NCI-H1092 (cell line): ENCODE measurements at regions not wholly inside any gene's neighbourhood (a gene's known extent, or its start where the extent isn't known, plus 50 kb on each side); places are given as distances from the start of the nearest gene placed in this dataset.
A peak's percentile ranks its signal among the peaks of the same experiment; 100 is the strongest.

Source experiments
- DNase-seq: peaks from one replicate; lab custom pipeline; 2025; lab: John Stamatoyannopoulos, UW

DNA sequence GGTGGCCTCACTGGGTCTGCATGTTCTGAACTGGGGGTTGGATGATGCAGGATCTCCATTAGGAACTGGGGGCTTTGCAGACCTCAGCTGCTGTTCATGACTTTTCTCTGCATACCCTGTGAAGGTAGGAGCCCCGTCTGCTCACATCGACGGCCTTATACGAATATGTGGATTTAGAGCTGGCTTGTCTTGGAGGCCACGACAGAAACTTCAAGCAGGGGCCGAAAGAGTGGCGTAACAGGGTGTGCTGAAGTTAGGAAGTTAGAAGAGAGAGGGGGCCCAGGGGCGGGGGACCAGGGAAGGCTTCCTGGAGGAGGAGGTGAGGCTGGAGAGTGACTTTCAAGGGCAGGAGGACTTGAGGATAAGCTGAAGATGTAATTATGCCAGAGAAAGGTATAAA lies 144.9 kb downstream of the TSN start:
- no peak for DNase-seq

DNA sequence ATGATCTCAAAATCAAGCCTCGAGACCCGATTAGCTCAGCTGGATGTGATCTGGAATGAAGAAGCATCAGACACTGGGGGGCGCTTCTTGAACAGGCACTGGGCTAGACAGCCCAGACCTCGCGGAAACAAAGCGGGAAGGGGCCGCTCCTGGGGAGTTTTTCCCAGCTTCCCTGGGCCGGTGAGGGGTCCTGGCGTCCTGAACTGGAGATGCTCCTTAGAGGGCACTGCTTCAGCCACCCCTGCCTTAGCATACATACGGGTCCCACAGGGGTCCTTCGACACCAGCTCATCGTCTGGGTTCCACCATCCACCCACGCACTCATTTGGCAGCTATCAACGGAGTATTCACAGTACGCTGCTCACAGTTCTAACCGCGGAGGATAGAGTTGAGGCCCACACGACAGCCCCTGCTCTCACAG lies 146.7 kb downstream of the TSN start:
- DNase-seq = no peak

DNA sequence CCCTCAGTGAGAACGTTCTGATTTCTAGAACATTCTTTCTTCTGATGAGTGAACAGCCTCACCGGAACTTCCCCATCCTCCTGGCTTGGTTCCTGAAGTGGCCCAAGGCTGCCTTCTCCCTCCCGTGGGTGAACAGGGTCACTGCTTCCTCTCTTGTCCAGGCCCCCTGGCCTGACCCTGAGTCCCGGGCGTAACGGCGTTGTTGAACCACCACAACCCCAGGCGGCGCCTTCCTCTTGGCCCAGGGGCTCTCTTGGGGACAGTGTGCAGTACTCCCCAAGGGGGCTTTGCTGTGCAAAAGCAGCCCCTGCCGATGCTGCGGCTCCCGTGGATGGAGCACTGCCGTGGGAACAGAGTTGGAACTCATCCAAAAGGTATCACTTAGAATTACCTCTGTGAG lies 147.2 kb downstream of the TSN start:
- no peak for DNase-seq

DNA sequence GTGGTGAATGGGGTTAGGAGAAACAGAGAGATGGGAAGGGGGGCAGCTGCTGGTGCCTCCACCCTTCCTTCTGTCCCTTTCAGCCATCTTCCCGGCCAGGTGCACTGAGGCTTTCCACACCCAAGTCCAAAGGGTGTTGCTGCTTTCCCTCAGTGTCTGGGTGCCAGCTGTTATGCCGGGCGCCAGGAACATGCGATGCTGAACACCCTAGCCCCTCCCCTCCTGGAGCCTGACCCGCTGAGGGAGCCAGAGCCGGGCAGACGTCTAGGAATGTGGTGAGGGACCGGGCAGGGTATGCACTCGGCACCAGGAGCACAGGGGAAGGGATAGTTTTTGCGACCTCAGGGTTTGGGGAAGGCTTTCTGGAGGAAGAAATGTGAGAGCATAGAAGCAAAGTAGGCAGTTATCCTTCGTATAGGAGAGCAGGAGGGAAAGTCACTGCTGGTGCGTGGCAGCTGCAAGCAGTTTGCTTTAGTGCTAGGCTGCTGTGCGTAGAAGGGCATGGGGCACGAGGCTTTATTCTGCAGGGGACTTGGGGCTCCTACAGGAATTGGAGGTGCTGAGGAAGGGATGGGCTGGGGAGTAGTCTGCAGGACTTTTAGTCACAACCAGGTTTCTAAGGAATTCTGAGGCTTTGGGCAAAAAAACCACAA lies 147.7 kb downstream of the TSN start:
- no peak for DNase-seq

DNA sequence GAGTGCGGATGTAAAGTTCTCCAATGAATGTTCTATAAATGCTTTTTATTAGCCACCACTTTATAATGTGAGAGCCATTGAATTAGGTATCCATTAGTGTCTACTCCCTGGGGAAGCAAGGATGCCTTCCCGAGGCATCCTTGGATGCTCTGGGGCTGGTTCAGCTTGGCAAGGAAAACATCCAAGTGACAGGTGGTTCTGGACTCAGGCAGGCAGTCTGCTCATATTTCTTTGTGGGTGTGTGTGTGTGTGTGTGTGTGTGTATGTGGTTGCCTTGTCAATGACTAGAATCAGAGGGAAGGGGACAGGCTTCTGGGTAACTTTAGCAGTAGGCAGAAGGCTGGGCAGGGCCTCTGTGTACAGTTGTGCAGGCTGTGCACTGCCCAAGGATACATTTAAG lies 149.2 kb downstream of the TSN start:
- no peak for DNase-seq

DNA sequence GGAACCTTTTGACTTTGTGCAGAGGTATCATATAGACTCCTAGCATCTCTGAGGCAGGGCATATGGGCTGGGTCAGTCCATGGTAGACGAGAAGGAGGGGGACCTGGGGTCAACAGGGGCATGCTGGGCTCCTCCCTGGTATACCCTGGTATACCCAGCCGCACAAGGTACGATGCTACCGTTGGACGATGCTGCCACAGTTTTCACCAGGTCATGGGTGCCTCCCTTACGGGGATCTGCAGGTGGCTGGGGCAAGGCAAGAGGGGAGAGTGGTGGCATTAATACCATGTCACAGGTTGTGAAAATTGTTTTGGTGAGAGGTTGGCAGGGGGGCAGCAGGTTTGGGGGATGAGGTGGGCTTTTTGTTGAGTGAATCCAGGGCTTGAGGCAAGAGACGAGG lies 149.8 kb downstream of the TSN start:
- no peak for DNase-seq

DNA sequence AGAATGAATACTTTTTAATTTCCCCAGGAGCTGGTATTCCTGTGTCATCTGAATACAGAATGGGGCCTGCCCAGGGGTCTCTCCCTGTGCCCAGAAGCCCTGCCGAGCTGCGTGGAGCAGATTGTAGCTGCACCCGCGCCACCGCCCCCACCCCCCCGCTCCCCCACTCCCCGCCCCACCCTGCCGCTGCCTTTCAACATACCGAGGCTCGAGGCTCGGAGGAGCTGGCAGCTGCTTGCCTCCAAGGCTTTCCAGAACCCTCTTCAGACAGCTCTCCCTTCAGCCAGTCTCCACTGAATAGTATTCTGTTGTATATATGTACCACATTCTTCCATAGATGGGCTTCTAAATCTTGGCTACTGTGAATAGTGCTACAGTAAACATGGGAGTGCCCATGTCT lies 150.7 kb downstream of the TSN start:
- no peak for DNase-seq

DNA sequence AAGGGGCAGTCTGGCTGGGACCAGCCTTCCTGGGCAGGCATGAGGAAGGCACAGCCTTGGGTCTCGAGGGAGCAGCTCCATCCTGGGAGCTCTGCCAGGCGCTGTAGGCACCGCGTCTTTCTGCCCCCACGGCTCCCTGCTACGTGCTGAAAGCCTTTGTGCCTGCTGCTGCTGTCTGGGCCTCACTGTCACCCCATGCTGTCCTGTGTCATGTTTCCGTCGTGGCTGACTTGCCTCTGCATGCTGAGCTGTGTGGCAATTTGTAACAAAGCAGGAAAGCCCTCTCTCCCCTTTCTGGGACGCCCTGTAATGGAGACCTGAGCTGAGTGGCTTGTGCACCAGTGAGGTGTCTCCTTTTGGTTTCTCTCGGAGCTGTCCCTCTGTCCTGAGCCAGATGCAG lies 152.5 kb downstream of the TSN start:
- DNase-seq = peak; percentile 41

DNA sequence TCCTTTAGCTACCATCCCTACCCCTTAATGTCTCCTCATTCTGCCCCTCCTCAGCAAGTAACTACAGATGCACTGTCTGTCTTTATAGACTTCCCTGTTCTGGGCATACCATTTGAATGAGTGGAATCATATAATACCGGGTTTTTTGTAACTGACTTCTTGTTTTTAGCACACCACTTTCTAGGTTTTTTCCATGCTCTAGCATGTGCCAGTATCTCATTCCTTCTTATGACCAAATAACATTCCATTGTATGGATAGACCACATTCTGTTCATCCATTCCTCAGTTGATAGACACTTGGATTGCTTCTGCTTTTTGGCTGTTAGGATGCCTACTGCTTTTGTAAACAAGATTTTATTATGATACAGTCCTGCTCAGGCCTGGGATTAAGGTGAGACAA lies 154.7 kb downstream of the TSN start:
- no peak for DNase-seq

DNA sequence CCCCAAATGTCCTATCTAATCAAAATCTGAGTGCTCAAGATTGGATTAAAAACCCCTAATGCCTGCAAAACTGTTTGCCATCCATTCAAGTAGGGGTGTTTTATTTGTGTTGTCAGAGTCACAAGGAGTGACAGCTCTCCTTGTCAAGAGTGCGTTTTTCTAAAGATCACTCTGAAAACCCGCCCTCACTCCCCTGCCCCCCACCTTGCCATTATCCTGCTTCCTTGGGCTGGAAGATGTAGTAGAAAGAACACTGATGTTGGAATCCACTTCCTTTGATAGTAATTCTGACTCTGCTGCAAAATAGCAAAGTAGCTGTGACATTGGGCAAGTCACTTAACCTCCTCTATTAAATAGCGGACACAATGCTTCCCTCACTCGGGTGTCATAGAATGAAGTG lies 155.6 kb downstream of the TSN start:
- no peak for DNase-seq

DNA sequence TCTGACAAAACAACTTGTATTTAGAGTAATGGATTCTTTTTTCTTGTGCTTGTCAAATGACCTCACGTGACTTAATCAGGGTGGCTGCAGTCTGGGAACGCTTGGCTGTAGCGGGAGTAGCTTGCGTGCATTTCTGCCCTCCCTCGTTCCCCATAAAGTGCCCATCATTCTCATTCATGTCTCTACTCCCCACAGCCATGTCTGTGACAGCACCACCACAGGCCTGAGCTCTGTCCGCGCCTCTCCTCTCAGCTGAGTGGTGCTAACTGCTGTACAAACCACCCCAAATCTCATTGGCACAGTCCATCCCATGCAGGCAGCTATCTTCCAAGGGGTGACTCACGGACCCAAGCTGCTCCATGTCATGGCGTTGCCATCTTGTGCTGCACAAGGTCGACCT lies 161.7 kb downstream of the TSN start:
- no peak for DNase-seq

DNA sequence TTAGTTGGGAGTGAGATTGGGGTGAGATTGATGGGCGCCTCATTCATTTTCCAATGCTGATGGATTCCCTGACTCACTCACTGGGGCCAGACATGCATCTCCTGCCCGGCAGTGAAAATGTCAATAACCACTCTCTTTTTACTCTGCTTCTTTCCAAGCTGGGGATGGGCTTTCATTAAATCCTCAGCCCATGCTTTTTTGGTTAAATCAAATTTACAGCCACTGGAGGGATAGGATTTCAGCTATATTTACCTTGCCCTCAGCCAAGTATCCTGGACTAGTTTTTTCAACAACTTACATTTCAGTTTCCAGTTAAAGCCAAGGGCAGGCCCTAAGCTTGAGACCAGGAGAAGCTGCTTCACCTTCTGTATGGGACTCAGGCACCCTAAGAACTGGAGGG lies 162.8 kb downstream of the TSN start:
- no peak for DNase-seq

DNA sequence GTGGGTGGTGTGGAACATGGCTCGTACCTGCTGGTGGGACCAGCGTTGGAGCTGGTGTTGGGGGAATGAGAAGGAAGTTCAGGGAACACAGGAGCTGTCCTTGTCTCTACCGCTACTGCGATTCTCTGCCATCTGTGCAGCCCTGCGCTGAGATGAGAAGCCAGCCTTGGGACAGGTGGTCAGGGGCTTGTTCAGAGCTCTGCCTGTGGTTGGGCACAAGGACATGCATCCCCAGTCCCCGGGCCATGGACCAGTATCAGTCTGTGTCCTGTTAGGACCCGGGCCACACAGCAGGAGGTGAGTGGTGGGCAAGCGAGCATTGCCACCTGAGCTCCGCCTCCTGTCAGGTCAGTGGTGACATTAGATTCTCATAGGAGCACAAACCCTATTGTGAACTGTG lies 164.4 kb downstream of the TSN start:
- DNase-seq = no peak

DNA sequence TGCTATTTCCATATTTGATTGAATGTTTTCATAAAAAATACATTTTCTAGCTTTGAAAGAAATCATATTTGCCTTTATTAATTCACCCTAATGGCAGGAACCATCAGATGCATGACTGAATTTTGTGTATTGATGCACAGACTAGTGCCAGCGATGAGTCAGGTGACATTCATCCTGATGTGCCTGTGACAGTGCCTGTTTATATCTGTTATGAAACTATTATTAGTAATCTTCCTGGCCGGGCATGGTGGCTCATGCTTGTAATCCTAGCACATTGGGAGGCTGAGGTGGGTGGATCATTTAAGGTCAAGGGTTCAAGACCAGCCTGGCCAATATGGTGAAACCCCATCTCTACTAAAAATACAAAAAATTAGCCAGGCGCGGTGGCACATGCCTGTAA lies 170.0 kb downstream of the TSN start:
- no peak for DNase-seq

DNA sequence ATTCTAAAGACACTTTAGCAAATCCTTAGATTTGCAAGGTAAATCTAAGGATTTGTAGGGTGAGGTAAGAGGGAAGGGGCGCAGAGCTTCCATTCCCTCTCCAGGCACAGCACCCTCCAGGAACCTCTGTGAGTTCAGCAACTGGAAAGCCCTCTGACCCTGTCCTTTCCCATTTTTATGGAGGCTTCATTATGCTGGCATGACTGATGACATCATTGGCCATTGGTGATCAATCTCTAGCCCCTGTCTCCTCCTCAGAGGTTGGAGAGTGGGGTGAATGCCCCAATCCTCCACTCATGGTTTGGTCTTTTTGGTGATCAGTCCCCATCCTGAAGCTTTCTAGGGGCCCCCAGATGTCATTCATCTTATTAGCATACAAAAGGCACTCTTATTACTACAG lies 187.8 kb downstream of the TSN start:
- no peak for DNase-seq

DNA sequence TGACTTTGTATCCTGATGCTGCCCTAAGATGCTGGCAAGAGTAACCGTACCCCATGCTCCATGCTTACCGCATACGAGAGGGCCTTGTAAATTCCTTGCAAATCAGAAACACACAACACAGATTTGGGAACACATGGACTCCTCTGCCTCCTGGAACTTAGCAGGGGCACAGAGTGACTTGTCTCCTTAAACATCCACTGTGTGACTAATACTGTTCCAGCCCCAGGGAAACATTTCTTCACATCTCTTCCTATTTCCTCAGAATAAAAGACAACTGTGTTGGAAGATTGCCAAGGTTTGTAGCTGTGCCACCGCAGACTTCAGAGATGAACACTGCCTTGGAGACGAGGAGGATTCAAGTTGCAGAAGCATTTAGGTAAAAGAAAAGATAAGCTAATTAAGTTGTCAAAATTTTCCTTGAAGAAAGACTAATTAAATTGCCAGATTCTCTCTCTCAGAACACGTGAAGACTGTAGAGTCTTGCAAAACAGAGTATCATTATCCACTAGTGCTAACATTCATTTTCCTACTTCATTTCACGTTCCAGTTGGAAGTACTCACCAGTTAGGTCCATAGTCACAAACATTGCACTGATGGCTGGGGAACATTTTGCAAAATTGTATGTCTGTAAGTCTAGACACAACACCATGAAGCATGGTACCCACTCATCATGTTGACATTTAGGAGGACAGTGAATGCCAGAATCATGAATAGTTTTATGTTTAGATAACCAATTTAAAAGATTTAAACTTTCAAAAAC lies 188.8 kb downstream of the TSN start:
- no peak for DNase-seq

DNA sequence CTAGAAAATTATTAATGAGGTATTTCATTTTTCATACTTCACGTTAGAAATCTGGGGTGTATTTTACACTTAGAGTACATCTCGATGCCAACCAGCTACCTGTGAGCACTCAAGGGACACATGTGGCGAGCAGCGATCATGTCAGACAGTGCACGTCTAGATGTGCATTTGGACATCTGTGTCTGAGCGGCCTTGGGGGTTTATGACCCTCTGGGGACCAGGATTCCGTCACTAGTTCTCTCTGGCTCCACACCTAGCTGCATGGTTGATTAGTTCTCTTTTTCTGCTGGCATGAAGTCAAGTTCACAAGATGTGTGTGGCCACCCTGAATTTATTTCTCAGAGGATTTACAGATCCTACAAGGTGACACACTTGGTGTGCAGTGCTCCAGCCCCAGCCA lies 192.2 kb downstream of the TSN start:
- no peak for DNase-seq

DNA sequence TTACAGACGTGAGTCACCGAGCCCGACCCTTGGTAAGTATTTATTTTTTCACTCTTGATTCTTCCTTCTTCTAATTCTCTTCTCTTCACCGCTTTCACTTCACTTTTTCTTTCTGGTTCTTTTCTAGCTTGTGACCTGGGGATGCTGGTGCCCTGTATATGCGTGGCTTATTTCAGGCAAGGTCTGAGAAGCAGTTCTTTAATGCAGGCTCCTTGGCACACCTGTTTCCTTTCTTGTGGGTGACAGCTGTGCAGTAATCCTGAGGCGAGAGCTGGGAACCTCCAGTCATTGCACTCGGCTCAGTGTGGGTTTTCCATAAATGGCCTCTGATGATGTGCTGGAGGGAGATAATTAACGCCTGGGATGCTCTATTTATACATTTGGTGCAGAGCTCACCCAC lies 193.8 kb downstream of the TSN start:
- DNase-seq = no peak

DNA sequence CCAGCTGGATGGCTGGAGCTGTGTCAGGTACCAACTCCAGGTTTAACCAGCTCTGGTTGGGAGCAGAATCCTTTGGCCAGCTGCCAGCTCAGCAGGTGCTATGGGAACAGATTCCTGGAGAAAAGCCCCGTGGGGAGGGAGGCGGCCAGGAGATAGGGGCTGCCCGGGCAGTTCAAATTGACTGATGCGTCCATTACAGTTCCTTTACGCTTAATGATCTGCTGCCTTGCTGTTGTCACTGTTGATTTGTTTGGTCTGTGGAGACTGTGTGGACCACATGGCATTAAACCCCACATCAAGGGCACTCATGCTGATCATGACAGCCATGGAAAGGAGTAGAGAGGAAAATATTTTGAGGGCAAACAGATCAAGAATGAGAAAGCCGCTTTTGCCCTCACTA lies 200.0 kb downstream of the TSN start:
- DNase-seq = peak; percentile 66

DNA sequence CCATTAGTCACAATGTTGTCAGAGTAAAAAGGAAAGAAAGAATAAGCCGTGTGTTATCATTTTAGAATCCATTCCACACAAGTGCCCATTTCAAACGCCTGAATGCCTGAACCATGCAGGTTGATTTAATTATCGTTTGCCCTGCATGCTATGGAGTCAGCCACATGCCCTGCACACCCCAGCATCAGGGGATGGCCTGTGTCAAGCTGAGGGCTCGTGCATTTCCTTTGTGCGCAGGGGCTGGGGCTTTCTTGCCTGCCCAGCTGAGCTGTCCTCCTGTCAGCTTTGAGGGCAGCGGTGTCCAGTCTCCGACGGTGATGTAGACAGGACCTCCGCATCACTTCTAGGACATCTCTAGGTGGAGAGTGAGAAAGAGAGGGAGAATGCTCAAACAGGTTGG lies 200.4 kb downstream of the TSN start:
- no peak for DNase-seq

DNA sequence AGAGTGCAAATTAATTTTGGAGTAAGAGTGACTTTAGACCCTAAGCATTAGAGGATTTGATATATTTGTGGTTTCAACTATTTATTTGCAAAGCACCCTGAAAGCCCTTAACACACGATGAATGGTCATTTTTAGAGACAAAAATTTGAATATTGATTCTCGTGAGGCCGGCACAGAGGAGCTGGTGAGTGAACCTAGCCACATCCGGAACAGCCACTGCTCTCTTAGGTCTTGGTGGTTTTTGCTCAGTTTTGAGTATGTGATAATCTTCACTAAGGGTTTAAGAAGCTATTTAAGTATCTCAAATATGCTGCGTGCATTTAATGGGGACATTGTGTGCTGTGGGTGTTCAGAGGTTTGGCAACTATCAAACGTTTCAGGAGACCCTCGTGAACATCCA lies 204.8 kb downstream of the TSN start:
- DNase-seq = no peak

DNA sequence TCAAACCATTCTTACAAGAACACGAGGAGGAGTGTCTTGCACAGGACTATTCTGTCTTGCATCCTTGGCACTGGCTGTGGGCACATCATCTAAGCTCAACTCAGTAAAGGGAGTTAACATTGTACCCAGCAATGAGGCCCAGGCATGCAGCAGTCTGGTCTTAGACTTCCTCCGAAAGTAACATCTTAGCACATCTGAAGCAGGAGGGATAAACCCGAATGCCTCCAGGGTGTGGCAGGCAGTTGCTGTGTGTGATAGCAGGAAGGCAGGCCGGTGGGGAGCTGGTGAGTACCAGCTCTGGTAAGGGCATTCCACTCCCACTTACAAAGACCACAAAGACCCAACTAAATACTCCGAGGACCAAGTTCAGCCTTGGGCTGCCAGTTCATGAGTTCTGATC lies 206.3 kb downstream of the TSN start:
- DNase-seq = no peak

DNA sequence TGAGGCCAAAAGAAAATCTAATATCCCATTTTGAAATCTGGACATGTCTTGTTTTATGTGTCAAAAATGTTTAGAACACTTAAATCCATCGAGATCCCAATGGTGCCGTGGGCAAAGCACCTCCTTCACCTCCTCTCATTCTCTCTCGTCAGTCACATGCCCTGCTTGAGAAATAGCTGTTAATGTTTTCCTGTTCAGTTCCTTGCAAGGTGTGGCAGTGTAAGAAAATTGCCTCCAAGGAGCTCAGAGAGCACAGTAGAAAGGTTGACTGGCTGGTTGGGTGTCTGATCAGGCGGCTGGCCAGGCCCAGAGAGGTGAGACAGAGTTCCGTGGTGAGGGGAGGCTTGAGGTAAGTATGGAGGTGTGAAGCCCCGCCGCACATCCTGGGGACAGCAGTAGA lies 210.2 kb downstream of the TSN start:
- DNase-seq = no peak

DNA sequence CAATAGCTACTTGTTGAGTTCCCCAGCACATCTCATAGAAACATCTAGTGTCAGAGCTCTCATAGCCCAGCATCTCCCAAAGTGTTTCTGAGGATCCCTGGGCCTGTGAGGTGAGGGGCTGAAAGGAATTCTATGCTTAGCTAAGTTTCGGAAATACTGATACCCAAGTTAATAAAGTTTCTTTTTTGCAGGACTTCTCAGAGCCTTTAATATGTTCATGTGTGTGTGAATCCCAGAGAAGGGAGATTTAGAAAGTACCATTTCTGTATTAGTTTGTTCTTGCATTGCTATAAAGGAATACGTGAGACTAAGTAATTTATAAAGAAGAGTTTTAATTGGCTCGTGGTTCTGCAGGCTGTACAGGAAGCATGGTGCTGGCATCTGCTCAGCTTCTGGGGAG lies 211.2 kb downstream of the TSN start:
- DNase-seq = no peak
